GM10266 (cell line): ENCODE measurements at regions not wholly inside any gene's neighbourhood (a gene's known extent, or its start where the extent isn't known, plus 50 kb on each side); places are given as distances from the start of the nearest gene placed in this dataset.

Experiments
- DNase-seq: peaks from one replicate; pipeline ENCODE4 v3.0.0; 2012; ENCODE audit errors: extremely low spot score
- CTCF ChIP-seq: IDR thresholded peaks from 2 replicates; pipeline ENCODE4 v1.5.1; 2012; ENCODE audit warnings: mild to moderate bottlenecking, low read depth; ENCODE audit not compliant: control insufficient read depth, insufficient read depth; ENCODE audit errors: missing control alignments

GRCh38 chr5:147037515-147038205 is 159.1 kb upstream of the PPP2R2B start:
- DNase-seq: no peak
- no peak for TF ChIP-seq CTCF

GRCh38 chr5:147040856-147041255 is 162.3 kb upstream of the PPP2R2B start:
- DNase-seq: no peak
- no peak for TF ChIP-seq CTCF

GRCh38 chr5:147044572-147045273 is 166.2 kb upstream of the PPP2R2B start:
- no peak for DNase-seq
- TF ChIP-seq CTCF: no peak

GRCh38 chr5:147045290-147045689 is 166.7 kb upstream of the PPP2R2B start:
- TF ChIP-seq CTCF: no peak
- no peak for DNase-seq

GRCh38 chr5:147046281-147046680 is 167.7 kb upstream of the PPP2R2B start:
- no peak for DNase-seq
- TF ChIP-seq CTCF: no peak

GRCh38 chr5:147046894-147047293 is 168.3 kb upstream of the PPP2R2B start:
- DNase-seq: no peak
- no peak for TF ChIP-seq CTCF

- DNase-seq: no peak
- no peak for TF ChIP-seq CTCF
These were observed 171.2 kb upstream of the PPP2R2B start for GRCh38 chr5:147049764-147050163.
